NCI-H345 treated with DMSO at 0.1 percent for 48 hours (cell line): ENCODE measurements at regions not wholly inside any gene's neighbourhood (a gene's known extent, or its start where the extent isn't known, plus 50 kb on each side); places are given as distances from the start of the nearest gene placed in this dataset.
"Not testable (repeated sequence)": the region's sequence is repeated elsewhere in the genome, so short reads cannot be mapped to it uniquely, and the experiment has no call there.

Experiments
- DNase-seq: peaks from one replicate; lab custom pipeline; 2025; ENCODE audit not compliant: unreplicated experiment; lab: John Stamatoyannopoulos, UW

DNA sequence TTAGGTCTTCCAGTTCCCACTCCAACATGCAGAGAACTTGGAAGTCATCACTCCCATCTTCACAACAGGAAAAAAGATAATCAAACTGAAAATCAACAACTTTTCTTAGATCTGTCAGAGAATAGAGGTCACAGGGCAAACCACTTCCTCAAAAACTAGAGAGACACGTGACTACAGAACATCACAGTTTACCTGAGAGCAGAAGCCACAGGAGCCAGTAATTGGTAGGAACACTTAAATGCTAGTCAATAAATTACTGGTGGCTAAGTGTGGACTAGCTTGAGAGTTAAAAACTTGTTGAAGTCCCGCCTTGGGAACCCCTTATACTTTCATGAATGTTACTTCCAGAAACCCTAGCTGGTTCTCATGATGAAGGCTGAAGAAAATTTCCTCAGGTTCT, 81.1 kb downstream of the THSD1 start:
- DNase-seq = not testable (repeated sequence)

- DNase-seq = no peak
Observed at GRCh38 chr13:52319876-52320275, 86.1 kb downstream of the THSD1 start.

DNA sequence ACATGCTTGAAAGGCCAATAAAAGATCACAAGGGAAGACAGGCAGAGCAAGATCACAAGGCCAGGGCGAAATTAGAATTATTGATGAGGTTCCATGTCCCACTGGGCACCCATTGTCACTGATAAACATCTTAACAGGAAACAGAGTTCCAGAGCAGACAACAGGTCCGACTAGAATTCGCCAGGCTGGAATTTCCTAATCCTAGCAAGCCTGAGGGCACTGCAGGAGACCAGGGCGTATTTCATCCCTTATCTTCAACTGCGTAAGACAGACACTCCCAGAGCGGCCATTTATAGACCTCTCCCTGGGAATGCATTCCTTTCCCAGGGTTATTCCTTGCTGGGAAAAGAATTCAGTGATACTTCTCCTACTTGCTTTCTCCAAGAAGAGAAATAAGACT, 96.1 kb downstream of the THSD1 start:
- DNase-seq = not testable (repeated sequence)

GRCh38 chr13:52306336-52306735, 99.6 kb downstream of the THSD1 start:
- DNase-seq = not testable (repeated sequence)

- not testable (repeated sequence) for DNase-seq
Observed at GRCh38 chr13:52303098-52303497, 102.9 kb downstream of the THSD1 start.

DNA sequence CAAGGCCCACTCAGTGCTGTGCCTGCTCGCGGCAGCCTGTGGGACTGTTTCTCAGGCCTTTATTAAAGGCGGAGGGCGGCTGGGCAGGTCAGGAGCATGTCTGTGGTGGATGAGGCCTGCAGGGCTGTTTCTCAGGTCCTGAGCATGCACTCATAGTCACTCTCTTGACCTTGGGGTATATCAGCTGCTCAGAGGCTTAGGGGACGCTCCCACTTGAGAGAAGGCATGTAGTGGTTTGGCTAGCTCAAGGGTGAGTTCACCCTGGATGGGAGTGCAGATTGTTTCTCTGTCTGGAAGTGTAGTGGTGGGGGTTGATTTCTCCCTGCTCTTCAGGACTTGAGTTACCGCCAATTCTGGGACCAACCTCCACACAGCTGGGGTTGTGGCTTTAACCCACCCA, 103.3 kb downstream of the THSD1 start:
- not testable (repeated sequence) for DNase-seq

- DNase-seq = not testable (repeated sequence)
Observed at GRCh38 chr13:52301810-52302400, 104.1 kb downstream of the THSD1 start.

GRCh38 chr13:52298079-52298661, 107.8 kb downstream of the THSD1 start:
- not testable (repeated sequence) for DNase-seq

DNA sequence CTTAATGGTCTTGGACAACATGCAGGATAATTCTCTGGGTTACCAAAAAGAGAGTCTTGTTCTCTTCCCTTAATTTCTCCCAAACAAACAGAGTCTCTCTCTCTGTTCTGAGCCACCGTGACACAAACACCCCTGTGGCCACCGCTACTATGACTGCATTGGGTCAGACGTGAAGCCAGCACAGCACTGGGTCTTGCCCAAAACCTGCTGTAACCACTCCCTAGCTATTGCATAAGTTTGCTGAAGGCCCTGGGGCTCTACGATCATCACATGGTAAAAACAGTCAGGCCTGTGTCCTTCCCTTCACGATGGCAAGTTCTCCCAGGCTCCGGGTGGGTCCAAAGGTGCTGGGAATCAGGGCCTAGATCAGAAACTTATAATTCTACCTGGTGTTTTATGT, 117.1 kb downstream of the THSD1 start:
- not testable (repeated sequence) for DNase-seq

DNA sequence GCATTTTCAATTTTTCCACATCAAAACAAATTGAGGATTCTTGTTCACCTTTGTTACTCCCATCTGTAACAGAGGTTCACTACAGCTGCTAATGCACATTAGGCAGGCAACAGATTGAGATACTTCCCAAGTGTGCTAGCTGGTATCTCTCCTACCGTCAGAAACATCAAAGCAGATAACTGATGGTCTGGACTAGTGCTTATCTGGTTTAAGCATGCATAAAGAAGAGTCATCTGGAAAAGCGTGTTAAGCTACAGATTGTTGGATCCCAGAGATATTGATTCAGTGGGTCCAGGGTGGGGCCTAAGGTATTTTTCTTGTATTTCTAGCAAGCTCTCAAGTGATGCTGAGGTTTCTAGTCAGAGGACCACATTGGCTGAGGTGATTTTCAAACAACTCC, 122.0 kb upstream of the NEK3 start:
- not testable (repeated sequence) for DNase-seq

DNA sequence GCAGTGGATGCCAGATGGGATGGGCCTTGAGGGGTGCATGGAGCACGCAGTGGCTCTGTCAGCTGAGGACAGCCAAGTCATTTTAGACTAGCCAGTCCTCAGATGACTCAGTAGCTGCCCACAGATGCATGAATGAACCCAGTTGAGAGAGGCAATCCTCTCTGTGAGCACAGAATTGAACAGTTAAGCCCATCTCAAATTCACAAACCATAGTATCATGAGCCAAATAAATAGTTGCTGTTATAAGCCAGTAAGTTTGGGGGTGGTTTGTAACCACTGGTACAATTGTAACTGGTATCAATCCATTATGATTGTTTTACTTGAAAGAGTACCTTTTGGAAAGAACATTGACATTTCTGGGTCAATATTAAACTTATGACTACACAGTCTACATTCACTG, 120.0 kb upstream of the NEK3 start:
- DNase-seq = not testable (repeated sequence)

GRCh38 chr13:52254299-52254698, 94.9 kb upstream of the NEK3 start:
- DNase-seq = not testable (repeated sequence)

DNA sequence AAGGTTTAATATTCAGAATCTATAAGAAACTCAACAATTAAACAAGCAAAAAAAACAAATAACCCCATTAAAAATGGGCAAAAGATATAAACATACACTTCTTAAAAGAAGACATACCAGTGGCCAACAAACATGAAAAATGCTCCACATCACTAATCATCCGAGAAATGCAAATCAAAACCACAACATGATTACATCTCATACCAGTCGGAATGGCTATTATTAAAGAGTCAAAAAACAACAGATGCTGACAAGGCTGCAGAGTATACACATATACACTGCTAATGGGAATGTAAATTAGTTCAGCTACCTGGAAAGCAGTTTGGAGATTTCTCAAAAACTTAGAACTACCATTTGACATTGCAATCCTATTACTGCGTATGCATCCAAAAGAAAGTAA, 81.4 kb upstream of the NEK3 start:
- DNase-seq = not testable (repeated sequence)

GRCh38 chr13:52235900-52236595, 76.7 kb upstream of the NEK3 start:
- peak; percentile 45 for DNase-seq

DNA sequence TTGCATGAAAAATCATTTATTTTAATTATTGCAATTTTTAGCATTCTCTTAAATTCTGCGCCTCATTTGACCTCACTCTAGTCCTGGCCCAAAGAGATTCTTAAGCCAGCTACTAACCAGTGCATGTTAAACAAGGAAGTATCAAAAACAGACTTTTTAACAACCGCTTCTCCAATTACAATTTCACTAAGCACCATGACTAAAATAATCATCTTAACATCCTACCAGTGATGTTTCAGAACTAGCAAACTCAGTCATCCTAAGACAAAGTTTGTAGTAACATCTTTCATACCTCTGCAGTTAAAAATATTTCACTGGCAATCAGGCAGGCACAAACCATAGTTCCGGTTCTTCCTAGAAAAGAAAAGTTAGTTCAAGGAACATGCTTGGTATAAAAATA, 75.5 kb upstream of the NEK3 start:
- DNase-seq = not testable (repeated sequence)

DNA sequence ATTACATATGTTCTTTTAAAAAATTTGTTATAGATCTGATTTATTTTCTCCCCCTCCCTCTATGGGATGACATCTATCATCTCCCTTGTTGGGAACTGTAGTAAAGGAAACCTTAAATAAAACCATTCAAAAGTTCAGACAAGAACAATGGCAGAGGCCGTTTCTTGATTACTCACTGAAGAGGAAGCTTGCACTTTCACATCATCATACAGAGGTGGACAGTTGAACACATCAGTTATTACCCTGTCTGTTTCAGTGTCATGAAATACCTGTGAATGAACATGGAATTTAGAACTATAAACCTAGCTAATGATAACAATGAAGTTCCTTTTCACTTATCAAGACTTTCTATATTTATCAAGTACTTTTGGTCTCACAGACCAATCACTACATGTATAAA, 63.7 kb upstream of the NEK3 start:
- not testable (repeated sequence) for DNase-seq

DNA sequence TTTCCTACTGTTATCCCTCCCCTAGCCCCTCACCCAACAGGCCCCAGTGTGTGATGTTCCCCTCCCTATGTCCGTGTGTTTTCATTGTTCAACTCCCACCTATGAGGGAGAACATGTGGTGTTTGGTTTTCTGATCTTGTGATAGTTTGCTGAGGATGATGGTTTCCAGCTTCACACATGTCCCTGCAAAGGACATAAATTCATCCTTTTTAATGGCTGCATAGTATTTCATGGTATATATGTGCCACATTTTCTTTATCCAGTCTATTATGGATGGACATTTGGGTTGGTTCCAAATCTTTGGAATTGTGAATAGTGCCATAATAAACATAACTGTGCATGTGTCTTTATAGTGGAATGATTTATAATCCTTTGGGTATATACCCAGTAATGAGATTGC, 54.5 kb upstream of the NEK3 start:
- DNase-seq = not testable (repeated sequence)

DNA sequence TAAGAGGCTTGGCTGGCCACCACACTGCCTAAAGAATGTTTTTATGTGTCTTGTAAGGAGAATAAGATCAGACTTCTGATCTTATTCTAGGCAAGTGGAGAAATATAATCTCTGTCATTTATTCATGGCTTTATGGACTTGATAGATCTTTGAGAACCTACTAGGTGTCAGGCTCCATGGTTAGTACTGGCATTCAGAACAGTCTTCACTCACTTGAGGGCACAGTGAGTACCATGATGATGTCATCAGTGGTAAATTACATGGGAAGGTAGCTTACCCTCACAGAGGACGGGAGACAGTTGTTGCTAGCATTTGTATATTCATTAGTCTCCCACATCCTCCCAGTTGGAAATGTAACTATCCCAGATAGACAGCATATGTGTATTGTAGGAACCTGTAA, 53.5 kb upstream of the NEK3 start:
- DNase-seq = not testable (repeated sequence)

- not testable (repeated sequence) for DNase-seq
Observed at GRCh38 chr13:52211416-52211776, 52.0 kb upstream of the NEK3 start.

DNA sequence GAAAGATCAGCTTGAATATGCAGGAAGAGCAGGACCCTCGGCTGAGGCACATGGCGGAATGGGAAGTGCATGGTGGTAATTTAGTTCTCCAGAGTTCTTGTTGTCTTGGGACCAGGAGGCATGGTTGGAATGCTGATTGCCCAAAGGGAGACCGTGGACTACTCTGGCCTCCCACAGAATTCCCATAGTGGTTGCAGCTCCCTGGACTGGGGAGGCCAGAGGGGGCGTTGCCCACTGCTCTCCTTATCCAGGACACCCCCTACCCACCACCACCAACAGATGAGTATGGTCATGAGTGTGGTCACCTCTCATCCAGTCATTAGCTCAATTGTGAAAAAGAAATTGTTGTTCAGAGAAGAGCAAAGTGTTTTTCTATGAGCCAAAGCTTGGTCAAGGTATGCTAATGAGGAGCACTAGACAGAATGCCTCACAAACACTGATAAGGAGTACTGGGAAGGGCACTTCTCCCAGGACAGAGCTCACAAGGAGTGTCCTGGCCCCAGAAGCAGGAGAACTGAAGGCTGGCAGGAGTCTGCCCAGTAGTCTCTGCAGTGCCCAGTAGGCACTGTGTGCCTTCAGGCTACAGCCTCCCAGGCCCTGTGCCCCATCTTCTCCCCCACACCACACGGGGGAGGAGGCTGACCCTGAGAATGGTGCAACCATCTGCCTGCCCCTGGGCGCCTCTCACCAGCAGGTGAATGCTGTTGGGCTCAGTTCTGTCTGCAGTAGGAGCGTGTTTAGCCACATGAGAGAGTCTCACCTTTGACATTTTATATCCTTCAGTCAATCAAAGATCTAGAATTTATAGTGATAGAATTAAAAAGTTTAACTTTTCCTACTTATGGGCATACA, 51.4 kb upstream of the NEK3 start:
- DNase-seq = not testable (repeated sequence)
